Fibroblast of mammary gland (primary cell): ENCODE measurements at regions not wholly inside any gene's neighbourhood (a gene's known extent, or its start where the extent isn't known, plus 50 kb on each side); places are given as distances from the start of the nearest gene placed in this dataset.

ENCODE experiments used
- DNase-seq: peaks from one replicate; pipeline ENCODE4 v3.0.0-alpha.2; 2010; ENCODE audit warnings: low read depth
- H3K4me3 ChIP-seq: 2 replicates; pipeline ENCODE4 v1.5.1; 2011; ENCODE audit warnings: low read depth, mild to moderate bottlenecking, low read length, moderate library complexity; ENCODE audit not compliant: control insufficient read depth
- CTCF ChIP-seq: conservative IDR thresholded peaks from 2 replicates; pipeline ENCODE4 v1.5.1; 2011; ENCODE audit warnings: low read depth, low read length, inconsistent platforms; ENCODE audit not compliant: control insufficient read depth, insufficient read depth

DNA sequence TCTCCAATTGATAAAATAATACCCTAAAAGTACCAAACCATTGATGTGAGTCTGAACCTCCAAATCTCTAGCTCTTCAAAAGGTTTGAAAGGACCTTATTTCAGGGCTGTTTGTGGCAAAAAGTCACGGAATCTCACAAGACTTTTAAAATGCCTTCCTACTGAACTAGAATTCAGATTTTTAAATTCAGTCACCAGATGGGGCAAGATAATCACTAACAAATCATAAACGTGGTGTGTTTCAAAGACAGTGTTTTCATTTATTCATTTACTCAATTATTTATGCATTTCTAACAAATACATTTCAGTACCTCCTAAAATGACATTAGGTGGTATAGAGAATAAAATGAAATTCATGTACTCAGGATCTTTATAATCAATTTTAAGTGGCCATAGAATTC is 68.2 kb upstream of the SMC2 start:
- no peak overlapping the region for H3K4me3 ChIP-seq
- peak; percentile 33 for DNase-seq
- peak; percentile 17 for TF ChIP-seq CTCF

GRCh38 chr9:104027295-104027694 is 66.8 kb upstream of the SMC2 start:
- H3K4me3 ChIP-seq, result no peak overlapping the region
- no peak for DNase-seq
- TF ChIP-seq CTCF, result no peak

DNA sequence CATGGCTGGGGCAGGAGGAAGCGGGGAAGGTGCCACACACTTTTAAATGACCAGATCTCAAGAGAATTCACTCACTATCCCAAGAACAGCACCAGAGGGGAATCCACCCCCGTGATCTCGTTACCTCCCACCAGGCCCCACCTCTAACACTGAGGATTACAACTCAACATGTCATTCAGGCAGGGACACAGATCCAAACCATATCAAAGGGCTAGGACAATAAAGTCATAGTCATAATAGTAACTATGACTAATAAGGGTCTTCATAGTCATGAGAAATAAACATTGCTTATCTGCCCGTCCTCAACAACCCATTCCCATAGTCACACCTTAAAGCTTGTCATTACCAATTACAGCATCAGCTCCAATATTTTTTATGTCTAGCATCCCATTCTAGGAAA is 65.3 kb upstream of the SMC2 start:
- DNase-seq, result no peak
- no peak overlapping the region for H3K4me3 ChIP-seq
- no peak for TF ChIP-seq CTCF
